ENCODE measurements at regions not wholly inside any gene's neighbourhood (a gene's known extent, or its start where the extent isn't known, plus 50 kb on each side); places are given as distances from the start of the nearest gene placed in this dataset.
"Not testable (repeated sequence)": the region's sequence is repeated elsewhere in the genome, so short reads cannot be mapped to it uniquely, and the experiment has no call there.

DNA sequence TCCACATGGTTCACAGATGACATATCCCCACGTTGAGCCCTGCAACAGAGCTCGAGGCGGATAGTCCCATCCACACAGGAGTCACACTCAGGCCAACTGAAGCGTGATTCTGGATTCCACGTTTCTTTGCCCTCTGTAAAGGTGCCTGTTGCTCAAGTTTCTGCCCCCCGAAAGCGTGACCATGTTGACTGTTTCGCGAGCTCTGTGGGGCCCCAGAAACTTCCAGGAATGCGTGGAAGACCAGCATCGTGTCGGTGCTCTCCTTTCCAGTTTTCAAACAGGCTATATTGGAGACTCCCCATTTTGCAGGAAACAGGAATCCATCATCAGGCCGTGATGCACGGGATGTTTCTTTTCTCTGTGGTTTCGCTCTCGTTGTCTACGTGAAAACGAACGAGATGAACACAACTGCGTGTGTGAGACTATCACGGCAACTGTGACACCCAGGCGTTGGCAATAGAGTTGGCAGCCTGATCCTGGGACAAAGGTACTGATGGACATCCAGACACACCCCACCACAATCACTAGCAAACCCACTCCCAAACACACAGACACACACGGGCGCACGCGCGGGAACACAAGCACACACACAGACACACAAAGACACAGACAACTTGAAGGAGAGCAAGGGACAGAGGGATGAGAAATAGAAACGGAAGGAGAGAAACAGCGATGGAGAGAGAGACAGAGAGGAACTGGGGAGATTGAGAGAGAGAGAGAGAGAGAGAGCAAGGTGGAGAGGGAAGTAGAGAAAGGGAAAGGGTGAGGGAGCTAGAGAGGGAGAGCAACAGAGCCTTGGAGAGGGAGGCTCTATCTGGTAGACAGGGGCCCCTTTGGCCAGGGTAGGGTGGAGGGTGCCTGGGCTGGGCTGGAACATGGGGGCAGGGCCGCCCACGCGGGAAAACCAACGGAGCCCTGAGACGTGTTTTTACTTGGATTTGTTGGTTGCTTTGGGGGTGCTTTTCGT is 1609.3 kb downstream of the SPATA31A7 start:
- not testable (repeated sequence) for DNase-seq (ENCODE audit: low spot score)

DNA sequence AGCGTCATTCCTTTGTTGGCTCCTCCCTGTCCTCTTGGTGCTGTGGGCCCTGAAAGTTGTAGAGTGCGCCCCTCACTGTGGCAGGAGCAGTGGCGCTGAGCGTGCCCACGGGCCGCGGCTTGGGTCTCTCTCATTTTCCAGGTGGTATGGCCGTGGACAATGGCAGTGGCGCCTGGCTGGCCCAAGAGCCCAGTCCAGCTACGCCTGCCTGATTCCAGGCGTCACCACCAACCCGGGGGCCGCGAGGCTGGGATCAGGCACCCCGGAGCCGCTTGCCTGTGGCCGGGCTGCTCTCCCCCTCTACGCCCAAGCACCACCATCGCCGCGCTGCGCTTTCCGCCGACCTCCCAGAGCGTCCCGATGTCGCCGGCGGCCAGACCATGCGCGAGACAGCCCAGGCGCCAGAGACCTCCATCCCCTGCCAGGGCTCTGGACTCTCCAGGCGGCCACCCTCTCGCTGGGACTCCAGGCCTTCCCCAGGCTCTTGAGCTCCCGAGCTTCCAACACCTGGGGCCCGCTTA is 1610.1 kb downstream of the SPATA31A7 start:
- not testable (repeated sequence) for DNase-seq (ENCODE audit: low spot score)

DNA sequence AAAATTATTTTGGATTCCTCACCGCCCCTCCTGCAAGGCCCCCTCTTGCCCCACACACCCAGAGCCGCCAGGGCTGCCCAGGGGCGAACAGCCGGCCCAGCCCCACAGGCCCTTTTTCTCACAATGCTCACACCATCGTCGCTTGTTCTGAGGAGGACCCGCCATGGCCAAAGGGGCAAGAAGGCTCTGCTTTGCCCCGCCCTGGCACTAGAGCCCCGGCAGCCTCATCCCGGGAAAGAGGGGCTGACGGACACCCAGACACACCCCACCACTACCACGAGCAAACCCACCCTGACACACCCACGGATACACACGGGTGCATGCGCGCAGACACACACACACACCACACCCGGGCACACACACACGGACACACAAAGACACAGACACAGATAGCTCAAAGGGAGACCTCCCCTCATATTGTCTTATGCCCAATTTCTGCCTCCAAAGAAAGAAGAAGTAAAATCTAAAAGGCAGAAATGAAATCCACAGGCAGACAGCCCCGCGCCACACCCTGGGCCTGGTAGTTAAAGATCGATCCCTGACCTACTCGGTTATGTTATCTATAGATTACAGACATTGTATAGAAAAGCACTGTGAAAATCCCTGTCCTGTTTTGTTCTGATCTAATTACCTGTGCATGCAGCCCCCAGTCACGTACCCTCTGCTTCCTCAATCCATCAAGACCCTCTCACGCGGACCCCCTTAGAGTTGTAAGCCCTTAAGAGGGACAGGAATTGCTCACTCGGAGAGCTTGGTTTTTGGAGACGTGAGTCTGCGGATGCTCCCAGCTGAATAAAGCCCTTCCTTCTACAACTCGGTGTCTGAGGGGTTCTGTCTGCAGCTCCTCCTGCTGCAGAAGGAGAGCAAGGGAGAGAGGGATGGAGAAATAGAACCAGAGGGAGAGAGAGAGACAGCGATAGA is 1610.9 kb downstream of the SPATA31A7 start:
- DNase-seq (ENCODE audit: low spot score): not testable (repeated sequence)

DNA sequence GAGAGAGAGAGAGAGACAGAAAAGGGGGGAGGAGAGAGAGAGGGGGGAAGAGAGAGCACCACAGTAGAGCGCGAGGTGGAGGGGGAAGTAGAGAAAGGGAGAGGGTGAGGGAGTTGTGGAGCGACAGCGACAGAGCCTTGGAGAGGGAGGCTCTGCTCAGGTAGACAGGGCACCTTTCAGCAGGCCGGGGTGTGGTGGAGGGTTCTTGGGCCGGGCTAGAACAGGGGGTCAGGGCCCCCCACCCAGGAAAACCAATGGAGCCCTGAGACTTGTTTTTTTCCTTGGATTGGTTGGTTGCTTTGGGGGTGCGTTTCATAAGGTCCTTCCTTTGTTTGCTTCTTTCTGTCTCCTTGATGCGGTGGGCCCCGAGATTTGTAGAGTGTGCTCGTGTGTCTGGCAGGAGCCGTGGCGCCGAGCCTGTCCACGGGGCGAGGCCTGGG is 1611.6 kb downstream of the SPATA31A7 start:
- DNase-seq (ENCODE audit: low spot score): not testable (repeated sequence)

DNA sequence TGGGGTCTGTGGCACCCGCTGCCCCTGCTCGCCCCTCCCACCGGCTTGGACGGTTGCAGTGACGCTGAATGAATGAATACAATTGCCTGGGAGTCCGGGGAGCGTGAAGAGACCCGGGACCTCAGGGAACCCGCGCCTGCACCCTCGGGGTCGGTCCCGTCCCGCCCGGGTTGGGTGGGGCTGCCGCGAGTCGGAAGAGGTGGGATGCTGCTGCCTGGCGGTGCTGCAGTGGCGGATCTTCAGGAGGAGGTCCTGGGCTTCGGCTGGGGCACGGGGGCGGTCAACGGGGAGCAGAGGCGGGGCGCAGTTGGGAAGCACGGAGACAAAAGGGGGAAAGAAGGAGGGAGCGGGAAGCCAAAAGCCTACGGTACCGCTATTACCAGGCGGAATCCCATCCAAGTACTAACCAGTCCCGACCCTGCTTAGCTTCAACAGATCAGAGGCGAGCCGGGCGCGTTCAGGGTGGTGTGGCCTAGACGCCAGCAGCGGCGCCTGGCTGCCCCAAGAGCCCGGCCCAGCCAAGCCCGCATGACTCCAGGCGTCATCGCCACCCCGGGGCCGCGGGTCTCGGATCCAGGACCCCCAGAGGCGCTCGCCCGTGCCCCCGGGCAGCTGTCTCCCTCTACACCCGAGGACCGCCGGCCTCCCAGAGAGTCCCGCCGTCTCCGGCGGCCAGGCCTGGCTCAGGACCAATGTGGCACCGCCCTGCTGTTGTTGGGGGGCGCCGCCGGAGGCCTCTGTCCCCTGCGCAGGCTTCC is 1612.3 kb downstream of the SPATA31A7 start:
- not testable (repeated sequence) for DNase-seq (ENCODE audit: low spot score)

DNA sequence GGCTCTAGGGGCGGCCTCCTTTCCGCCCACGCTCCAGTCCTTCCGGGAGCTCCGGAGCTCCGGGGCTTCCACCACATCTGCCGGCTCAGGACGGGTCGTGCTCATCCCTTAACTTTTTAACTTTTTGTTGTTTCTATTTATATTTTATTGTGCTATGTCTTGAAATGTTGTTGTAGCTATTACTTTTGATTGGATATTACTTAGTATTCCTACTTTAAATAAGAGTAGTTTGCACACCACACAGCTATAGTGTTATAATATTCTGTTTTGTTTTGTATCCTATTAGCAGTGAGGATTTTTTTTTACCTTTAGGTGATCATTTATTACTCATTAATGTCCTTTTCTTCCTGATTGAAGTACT is 1612.9 kb downstream of the SPATA31A7 start:
- not testable (repeated sequence) for DNase-seq (ENCODE audit: low spot score)

DNA sequence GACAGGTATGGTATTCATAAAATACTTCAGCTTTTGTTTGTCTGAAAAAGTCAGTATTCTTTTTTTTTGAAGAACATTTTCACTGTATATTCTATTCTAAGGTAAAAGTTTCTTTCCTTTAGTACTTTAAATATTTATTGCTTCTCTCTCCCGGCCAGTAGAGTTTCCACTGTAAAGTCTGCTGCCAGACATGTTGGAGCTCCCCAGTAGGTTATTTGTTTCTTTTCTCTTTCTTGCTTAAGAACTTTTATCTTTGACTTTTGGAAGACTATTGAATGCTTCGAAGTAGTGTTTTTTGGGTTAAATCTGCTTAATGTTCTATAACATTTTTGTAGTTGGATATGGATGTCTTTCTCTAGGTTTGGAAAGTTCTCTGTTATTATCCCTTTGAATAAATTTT is 1613.3 kb downstream of the SPATA31A7 start:
- not testable (repeated sequence) for DNase-seq (ENCODE audit: low spot score)

DNA sequence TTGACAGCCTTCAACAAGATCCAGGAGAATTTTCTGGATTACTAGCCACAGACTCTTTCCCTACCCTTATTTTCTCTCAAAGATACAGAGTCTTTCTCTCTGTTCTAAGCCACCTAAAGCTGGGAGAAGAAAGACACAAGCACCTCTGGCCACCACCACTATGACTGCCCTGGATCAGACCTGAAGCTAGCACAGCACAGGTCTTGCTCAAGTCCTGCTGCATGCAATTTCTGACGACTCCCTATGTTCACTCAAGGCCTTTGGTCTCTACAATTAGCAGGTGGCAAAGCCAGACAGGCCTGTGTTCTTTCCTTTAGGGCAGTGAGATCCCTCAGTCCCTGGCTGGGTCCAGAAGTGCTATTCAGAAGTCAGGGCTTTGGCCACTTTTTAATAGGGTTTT is 1614.5 kb downstream of the SPATA31A7 start:
- not testable (repeated sequence) for DNase-seq (ENCODE audit: low spot score)

DNA sequence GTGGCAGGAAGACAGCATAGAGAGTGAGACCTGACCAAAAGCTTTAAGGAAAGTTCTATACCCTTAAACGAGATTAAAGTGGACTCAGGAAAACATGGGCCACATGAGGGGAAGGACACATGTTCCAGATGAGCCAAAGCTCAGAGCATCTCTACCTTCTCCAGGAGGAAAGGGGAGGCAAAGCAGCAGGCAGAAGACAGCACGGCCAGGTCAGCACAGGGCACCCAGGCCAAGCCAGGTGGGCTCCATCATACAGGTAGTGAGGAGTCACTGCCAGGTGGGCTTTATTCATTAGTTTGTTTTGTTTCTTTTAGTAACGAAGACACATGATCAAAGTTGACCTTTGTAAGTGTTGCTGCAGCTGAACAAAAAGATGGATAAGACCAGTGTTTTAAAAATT is 1617.6 kb downstream of the SPATA31A7 start:
- DNase-seq (ENCODE audit: low spot score): not testable (repeated sequence)

DNA sequence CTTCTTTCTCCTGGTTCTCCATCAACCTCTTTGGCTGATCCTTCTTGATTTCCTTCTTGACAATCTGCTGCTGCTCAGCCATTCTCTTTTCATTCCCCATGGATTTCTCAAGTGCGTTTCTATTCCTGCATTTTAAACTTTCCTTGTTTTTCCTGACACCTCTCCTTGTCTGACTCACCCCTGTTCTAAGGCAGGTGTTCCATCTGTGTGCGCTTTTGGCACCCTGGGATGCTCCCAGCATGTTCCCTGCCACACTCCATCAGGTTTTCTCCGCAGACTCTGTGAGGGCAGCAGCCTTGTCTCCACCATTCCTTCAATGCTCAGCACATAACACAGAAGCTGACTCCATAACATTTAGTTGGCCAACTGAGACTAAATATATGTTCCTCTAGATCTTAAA is 1618.2 kb downstream of the SPATA31A7 start:
- DNase-seq (ENCODE audit: low spot score): not testable (repeated sequence)

DNA sequence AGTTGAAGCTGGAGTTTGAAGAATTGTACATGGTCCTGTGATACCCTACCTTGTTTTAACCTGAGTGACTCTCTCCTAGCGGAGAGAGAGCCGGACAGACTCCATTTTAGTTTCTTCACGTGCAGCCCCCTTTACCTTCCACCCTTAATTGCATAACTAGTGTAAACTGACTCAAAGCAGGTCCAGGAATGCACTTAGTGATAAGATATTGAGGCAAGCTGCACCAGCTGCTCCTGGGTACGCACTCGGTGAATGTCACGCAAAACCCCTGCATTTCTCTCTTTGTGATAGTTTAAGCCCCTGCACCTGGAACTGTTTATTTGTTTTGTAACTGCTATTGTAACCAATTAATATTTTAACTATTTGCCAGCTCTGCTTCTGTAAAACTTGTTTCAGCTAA is 1620.5 kb downstream of the SPATA31A7 start:
- DNase-seq (ENCODE audit: low spot score): not testable (repeated sequence)

DNA sequence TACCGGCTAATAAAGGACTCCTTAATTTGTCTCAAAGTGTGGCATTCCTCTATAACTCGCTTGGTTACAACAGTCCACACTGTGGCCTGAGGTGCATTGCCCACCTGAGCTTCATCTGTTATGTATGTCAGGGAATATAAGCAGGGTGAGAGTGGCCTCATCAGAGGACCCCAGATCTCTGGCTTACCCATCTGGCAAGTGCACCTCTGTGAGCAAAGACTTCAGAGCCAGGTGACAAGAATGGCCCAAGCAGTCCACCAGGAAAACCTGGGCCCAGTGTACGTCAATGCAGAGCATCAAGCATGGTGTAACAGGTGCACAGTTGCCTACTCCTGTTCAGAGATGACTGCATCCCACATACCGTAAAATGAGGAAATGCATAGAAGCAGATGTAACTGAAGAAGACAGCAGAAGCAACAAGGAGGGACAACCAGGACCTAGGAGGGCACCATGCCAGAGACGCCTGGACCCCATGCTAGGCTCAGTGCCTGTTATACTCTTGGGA is 1621.0 kb downstream of the SPATA31A7 start:
- DNase-seq (ENCODE audit: low spot score): not testable (repeated sequence)

DNA sequence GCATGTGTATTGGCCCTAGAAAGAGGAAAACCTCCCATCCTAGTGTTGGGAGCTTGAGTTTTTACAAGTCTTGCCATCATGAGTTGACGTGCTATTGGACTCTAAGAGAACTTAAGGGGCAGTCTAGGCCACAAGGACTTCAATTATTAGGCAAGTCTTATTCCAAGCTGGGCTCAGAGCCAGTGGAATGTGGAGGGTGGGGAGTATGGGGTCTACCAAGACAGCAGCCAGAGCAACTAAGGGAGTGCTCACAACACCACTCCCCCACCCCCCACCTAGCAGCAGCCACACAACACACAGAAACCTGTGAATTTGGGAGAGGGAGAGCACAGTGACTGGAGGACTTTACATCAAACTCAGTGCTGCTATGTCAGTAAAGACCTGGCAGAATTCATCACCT is 1625.6 kb downstream of the SPATA31A7 start:
- not testable (repeated sequence) for DNase-seq (ENCODE audit: low spot score)

DNA sequence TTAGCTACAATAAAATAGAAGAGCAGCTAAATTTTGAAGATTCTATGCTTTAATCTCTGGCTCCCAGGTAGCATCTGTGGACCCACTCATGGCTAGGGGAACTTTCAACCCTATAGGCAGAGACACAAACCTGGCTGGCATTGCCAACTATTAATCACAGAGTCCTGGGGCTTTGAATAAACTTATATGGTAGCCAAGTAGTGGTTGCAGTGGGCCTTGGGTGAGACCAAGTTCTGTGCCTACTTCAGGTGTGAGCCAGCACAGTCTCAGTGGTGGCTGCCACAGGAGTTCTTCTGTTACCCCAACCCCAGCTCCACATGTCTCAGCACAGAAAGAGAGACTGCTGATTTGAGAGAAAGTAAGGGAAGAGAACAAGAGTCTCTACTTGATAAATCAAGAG is 1626.5 kb downstream of the SPATA31A7 start:
- not testable (repeated sequence) for DNase-seq (ENCODE audit: low spot score)

DNA sequence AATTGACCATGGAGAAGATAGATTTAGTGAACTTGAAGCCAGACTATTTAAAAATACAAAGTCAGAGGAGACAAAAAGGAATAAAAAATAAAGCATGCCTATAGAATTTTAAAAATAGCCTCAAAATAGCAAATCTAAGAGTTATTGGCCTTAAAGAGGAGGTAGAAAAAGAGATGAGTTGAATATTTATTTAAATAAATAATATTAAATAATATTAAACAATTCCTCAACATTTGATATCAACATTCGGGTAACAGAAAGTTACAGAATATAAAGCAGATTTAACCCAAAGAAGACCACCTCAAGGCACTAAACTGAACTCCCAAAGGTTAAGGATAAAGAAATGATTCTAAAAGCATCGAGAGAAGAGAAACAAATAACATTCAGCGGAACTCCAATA is 1627.4 kb downstream of the SPATA31A7 start:
- DNase-seq (ENCODE audit: low spot score): not testable (repeated sequence)

DNA sequence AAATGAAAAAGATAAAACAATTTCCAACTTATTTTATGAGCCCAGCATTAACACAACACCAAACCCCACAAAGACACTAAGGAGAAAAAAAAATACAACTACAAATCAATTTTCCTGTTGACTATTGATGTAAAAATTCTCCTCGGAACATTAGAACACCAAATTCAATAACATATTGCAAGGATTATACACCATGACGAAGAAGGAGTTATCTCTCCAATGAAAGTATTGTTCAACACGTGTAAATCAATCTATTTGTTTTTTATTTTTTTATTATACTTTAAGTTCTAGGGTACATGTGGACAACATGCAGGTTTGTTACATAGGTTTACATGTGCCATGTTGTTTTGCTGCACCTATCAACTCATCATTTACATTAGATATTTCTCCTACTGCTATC is 1632.3 kb downstream of the SPATA31A7 start:
- not testable (repeated sequence) for DNase-seq (ENCODE audit: low spot score)

DNA sequence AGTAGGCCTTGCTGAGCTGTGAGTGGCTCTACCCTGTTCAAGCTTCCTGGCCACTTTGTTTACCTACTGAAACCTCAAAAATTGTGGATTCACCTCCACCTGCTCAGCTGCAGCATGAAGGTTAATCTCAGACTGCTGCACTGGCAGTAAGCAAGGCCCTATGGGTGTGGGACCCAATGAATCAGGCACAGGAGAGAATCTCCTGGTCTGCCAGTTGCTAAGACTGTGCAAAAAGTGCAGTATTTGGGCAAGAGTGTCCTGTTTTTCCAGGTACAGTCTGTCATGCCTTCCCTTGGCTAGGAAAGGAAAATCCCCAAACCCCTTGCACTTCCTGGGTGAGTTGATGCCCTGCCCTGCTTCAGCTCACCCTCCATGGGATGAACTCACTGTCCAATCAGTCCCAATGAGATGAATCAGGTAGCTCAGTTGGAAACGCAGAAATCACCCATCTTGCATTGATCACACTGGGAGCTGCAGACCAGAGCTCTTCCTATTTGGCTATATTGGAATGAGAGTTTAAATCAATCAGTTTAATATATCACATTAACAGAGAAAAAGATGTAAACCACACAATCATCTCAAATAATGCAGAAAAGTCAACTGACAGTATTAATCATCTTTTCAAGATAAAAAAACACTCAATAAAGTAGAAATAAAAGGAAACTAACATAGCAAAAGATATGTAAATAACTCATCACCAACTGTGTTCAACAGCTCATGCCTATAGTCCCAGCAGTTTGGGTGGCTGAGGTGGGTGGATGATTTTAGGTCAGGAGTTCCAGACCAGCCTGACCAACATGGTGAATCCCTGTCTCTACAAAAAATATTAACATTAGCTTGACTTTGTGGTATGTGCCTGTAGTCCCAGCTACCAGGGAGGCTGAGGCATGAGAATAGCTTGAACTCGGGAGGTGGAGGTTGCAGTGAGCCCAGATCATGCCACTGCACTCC is 1638.4 kb downstream of the SPATA31A7 start:
- not testable (repeated sequence) for DNase-seq (ENCODE audit: low spot score)

DNA sequence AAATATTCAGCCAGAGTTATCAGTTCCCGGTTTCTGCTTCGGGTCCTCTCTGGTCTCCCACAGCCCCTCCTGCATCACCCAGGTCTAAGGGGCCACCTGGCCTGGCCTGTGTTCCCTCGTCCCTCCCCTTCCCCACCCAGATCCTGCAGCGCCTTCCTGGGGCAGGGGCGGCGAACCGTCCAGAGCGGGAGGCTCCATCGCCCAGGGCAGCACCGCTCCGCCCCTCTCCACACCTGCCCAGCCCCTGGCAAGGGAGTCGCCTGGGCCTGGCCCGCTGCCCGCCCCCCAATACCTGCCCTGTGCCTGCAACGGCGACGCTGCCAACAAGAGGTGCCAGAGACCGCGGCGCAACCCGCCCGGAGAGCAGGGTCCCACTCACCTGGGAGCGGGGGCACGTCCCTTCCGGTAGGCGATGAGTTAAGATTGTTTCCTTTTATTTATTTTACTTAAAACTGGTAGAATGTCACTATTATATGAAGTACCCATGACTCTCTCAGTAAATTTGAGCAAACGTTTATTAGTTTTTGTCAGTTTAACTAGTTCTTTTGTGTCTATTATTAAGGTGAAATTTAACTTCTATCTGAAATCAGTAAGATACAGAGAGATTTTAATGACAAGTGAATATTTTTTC is 1641.1 kb downstream of the SPATA31A7 start:
- not testable (repeated sequence) for DNase-seq (ENCODE audit: low spot score)
